ENCODE measurements at regions not wholly inside any gene's neighbourhood (a gene's known extent, or its start where the extent isn't known, plus 50 kb on each side); places are given as distances from the start of the nearest gene placed in this dataset.
"Not testable (repeated sequence)": the region's sequence is repeated elsewhere in the genome, so short reads cannot be mapped to it uniquely, and the experiment has no call there.

DNA sequence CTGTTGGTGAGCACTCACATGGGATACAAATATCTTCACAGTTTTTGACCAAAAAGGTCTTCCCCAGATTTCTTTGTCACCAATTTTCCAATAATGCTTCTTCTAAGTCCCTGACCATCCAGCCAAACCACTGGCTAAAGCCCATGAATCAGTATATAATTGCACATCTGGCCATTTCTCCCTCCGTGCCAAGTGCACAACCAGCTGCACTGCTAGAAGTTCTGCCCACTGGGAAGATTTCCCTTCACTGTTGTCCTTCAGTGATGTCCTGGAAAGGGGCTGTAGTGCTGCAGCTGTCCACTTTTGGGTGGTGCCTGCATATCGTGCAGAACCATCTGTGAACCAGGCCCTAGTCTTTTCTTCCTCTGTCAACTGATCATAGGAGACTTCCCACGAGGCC lies 609.3 kb downstream of the XPNPEP1 start:
- not testable (repeated sequence) for H3K27me3 Mint-ChIP-seq; H3K27ac Mint-ChIP-seq; H3K9me3 Mint-ChIP-seq; H3K36me3 Mint-ChIP-seq (ENCODE audit: low read depth); H3K4me3 Mint-ChIP-seq; H3K4me1 Mint-ChIP-seq (ENCODE audit: low read depth)

DNA sequence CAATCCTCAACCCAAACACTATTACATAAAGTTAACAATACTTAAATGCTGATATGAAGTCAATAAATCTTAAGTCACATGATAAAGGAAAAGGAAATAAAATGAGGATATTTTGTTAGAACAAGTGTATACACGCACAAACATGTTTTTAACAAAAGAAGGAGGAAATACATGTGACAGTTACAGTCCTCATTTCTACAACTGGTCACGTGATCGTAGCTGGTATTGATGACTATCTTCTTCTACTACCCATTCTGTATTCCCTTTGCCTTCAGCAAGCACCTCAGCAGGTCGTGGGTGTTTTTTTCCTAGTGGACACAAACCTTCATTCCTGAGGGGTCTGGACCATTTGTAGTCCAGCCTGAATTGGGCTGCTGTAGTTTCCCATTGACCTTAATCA lies 610.8 kb downstream of the XPNPEP1 start:
- not testable (repeated sequence) for H3K36me3 Mint-ChIP-seq (ENCODE audit: low read depth); H3K27me3 Mint-ChIP-seq; H3K4me3 Mint-ChIP-seq; H3K9me3 Mint-ChIP-seq; H3K4me1 Mint-ChIP-seq (ENCODE audit: low read depth); H3K27ac Mint-ChIP-seq

DNA sequence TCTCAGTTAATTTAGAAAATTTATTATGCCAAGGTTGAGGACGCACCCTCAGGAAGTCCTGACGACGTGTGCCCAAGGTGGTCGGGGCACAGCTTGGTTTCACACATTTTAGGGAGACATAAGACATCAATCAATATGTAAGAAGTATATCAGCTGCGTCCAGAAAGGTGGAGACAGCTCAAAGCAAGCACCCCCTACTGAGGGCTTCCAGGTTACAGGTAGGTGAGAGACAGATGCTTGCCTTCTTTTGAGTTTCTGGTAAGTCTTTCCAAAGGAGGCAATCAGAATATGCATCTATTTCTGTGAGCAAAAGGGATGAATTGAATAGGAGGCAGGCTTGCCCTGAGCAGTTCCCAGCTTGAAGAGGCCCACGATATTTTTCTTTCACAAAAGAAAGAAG lies 614.3 kb downstream of the XPNPEP1 start:
- H3K4me1 Mint-ChIP-seq (ENCODE audit: low read depth): no peaks in the 10 kb centered on the region
- no peaks in the 10 kb centered on the region for H3K36me3 Mint-ChIP-seq (ENCODE audit: low read depth)
- no peaks in the 10 kb centered on the region for H3K9me3 Mint-ChIP-seq
- H3K4me3 Mint-ChIP-seq: no peak overlapping the region
- H3K27me3 Mint-ChIP-seq: no peaks in the 10 kb centered on the region
- H3K27ac Mint-ChIP-seq: no peak overlapping the region

DNA sequence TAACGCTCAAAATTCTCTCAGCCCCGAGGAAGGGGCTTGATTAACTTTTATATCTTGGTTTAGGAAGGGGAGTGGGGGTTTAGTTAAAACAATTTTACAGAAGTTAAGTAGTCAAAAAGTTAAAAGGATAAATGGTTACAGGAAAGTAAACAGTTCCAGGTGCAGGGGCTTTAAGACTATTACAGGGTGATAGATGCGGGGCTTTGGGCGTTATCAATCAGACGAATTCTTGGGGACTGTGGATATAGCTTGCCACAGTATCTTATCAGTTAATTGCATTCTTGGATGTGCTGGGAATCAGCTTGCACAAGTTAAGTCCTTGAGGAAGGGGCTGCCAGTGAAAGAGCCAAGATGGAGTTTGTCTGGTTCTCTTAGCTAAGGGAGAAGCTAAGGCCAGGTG lies 616.2 kb downstream of the XPNPEP1 start:
- H3K9me3 Mint-ChIP-seq; H3K27me3 Mint-ChIP-seq; H3K27ac Mint-ChIP-seq; H3K4me3 Mint-ChIP-seq; H3K4me1 Mint-ChIP-seq (ENCODE audit: low read depth); H3K36me3 Mint-ChIP-seq (ENCODE audit: low read depth): not testable (repeated sequence)

DNA sequence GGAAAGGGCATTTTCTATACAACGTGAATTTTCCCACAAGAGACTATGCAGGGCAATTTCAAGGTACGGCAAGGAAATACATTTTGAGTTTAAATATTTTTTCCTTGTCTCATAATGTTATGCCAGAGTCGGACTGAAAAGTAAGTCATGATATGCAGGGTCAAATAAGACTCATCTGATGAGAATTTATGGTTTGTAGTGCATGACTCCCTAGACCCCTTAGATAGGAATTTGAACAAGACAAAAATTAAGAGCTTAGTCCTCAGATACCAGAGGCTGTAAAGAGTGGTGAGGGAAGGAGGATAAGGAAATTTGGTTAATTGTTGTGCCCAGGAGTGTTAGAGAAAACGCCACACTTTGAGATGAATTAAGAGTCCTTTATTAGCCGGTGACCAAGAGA lies 616.6 kb downstream of the XPNPEP1 start:
- Mint-ChIP-seq H3K27ac (no peak overlapping the region), H3K4me3 (no peak overlapping the region), H3K4me1 (ENCODE audit: low read depth) (no peaks in the 10 kb centered on the region), H3K27me3 (no peaks in the 10 kb centered on the region), H3K9me3 (peaks cover 5% of the 10 kb centered on the region), H3K36me3 (ENCODE audit: low read depth) (no peaks in the 10 kb centered on the region)

DNA sequence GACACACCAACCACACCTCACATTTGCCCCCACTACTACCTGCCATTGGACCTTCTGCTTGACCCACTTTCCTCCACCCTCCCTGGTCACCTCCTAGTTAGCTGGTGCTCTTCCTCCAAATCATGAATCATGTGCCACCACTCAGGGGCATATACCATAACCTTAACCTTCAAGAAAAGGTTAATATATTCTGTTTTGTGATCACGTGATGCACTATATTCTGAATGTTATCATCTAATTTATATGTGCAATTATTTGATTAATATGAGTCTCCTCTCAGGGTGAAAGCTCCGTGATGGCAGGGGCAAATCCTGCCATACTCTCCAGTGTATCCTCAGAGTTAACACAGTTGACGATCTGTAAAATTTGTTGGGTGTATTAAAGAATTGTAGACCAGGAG lies 635.5 kb downstream of the XPNPEP1 start:
- Mint-ChIP-seq H3K4me3 (no peak overlapping the region), H3K9me3 (no peaks in the 10 kb centered on the region), H3K36me3 (ENCODE audit: low read depth) (no peaks in the 10 kb centered on the region), H3K27me3 (no peaks in the 10 kb centered on the region), H3K27ac (no peak overlapping the region), H3K4me1 (ENCODE audit: low read depth) (no peaks in the 10 kb centered on the region)

DNA sequence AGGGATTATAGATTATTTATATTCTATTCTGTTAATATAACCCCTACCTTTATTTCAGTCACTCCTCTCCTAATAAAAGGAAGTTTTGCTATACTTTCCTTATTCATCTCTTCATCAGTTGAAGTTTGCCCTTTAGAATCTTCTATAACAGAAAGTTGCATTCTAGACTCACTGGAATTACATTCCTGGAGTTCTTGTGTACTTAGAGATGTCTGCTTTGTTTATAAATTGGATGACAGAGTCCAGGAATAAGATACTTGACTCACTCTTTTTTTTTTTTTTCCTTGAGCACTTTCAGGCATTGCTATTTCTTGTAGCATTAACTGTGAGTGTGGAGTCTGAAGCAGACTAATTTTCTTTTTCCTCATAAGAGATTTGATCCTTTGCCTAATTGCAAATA lies 640.8 kb downstream of the XPNPEP1 start:
- Mint-ChIP-seq H3K36me3 (ENCODE audit: low read depth) (no peaks in the 10 kb centered on the region), H3K4me1 (ENCODE audit: low read depth) (no peaks in the 10 kb centered on the region), H3K9me3 (no peaks in the 10 kb centered on the region), H3K27me3 (no peaks in the 10 kb centered on the region), H3K4me3 (no peak overlapping the region), H3K27ac (no peak overlapping the region)

DNA sequence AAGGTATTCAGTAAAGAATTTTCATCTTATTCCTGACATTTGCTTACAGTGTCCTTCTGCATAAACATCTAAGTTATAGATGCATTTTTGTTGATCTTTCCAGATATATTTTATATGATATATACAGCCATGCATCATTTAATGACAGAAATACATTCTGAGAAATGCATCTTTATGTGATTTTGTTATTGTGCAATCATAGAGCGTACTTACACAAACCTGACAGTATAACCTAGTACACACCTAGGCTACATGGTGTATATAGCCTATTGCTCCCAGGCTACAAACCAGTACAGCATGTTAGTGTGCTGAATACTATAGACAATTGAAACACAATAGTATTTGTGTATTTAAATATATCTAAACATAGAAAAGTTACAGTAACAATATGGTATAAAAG lies 642.0 kb downstream of the XPNPEP1 start:
- Mint-ChIP-seq H3K36me3 (ENCODE audit: low read depth) (no peaks in the 10 kb centered on the region), H3K27ac (no peak overlapping the region), H3K27me3 (no peaks in the 10 kb centered on the region), H3K4me3 (no peak overlapping the region), H3K4me1 (ENCODE audit: low read depth) (no peaks in the 10 kb centered on the region), H3K9me3 (no peaks in the 10 kb centered on the region)

DNA sequence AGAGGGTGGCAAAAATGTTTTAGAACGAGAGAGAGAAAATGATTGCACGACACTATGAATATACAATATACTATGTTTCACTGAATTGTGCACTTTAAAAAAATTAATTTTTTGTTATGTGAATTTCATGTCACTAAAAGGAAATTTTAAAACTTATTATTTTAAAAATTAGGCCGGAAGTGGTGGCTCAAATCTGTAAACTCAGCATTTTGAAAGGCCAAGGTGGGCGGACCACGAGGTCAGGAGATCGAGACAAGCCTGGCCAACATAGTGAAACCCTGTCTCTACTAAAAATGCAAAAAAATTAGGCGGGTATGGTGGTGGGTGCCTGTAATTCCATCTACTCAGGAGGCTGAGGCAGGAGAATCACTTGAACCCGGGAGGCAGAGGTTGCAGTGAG lies 642.5 kb downstream of the XPNPEP1 start:
- H3K27me3 Mint-ChIP-seq: no peaks in the 10 kb centered on the region
- no peak overlapping the region for H3K4me3 Mint-ChIP-seq
- no peaks in the 10 kb centered on the region for H3K9me3 Mint-ChIP-seq
- H3K4me1 Mint-ChIP-seq (ENCODE audit: low read depth): no peaks in the 10 kb centered on the region
- no peak overlapping the region for H3K27ac Mint-ChIP-seq
- no peaks in the 10 kb centered on the region for H3K36me3 Mint-ChIP-seq (ENCODE audit: low read depth)

DNA sequence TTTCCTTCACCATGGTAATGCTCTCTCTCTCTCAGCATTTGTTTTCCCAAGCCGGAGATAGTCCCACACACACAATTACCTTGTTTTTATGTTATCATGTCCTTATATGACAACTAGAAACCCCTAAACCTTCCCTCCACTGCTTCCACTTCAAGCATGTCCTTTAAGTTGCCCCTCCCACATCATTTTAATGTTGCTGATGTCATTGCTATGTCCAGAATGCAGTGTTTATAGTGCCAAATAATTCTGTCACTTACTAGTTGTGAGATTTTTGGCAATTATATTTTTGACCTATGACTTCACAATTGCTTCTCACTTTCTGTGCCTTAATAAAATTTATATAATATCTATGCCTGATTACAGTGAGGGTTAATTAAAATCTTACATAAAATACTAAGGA lies 645.9 kb downstream of the XPNPEP1 start:
- H3K27me3 Mint-ChIP-seq: no peaks in the 10 kb centered on the region
- no peak overlapping the region for H3K27ac Mint-ChIP-seq
- no peaks in the 10 kb centered on the region for H3K4me1 Mint-ChIP-seq (ENCODE audit: low read depth)
- H3K36me3 Mint-ChIP-seq (ENCODE audit: low read depth): no peaks in the 10 kb centered on the region
- no peak overlapping the region for H3K4me3 Mint-ChIP-seq
- no peaks in the 10 kb centered on the region for H3K9me3 Mint-ChIP-seq

DNA sequence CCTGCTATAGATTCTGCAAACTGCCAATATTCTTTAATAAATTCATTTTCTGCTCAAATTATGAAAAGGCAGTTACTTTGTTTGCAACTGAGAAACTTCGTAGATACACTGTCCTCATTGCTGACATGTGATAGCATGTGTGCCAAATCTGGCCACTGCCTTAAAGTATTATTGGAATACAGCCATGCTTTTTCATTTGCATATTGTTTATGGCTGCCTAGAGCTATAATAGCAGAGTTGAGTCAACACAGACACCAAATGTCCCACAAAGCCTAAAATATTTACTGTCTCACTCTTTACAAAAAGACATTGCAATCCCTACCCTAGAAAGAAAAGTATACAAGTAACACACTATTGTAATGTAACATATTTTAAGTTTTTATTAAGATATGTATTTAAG lies 647.4 kb downstream of the XPNPEP1 start:
- no peaks in the 10 kb centered on the region for H3K36me3 Mint-ChIP-seq (ENCODE audit: low read depth)
- no peaks in the 10 kb centered on the region for H3K4me1 Mint-ChIP-seq (ENCODE audit: low read depth)
- no peak overlapping the region for H3K4me3 Mint-ChIP-seq
- H3K9me3 Mint-ChIP-seq: no peaks in the 10 kb centered on the region
- no peaks in the 10 kb centered on the region for H3K27me3 Mint-ChIP-seq
- no peak overlapping the region for H3K27ac Mint-ChIP-seq

DNA sequence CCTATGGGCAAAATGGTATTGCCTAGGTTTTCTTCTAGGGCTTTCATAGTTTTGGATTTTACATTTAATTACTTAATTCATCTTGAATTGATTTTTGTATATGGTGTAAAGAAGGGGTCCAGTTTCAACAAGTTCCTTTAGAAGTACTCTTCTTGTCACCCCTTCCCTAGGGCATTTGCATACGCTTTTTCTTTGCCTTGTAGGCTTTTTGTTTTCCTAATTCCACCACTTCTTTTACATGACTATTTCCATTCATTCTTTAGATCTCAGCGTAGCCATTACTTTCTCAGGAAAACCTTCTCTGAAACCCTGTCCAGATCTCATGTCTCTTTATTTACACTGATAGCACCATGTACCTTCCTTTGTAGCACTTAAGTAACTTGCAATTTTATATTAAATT lies 648.6 kb downstream of the XPNPEP1 start:
- no peaks in the 10 kb centered on the region for H3K27me3 Mint-ChIP-seq
- H3K4me1 Mint-ChIP-seq (ENCODE audit: low read depth): no peaks in the 10 kb centered on the region
- H3K36me3 Mint-ChIP-seq (ENCODE audit: low read depth): no peaks in the 10 kb centered on the region
- H3K27ac Mint-ChIP-seq: no peak overlapping the region
- no peak overlapping the region for H3K4me3 Mint-ChIP-seq
- no peaks in the 10 kb centered on the region for H3K9me3 Mint-ChIP-seq

DNA sequence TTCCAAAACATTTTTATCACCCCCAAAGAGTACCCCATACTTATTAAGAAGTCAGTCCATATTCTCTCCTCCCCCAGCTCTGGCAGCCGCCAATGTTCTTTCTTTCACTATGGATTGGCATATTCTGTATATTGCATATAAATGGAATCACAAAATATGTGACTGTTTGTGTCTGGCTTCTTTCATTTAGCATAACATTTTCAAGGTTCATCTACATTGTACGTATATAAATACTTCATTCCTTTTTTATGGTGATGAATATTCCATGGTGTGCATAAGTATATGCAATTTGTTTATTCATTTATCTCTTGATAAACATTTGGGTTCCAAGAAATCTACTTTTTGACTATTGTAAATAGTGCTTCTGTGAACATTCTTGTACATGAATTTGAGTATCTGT lies 653.1 kb downstream of the XPNPEP1 start:
- Mint-ChIP-seq H3K36me3 (ENCODE audit: low read depth) (no peaks in the 10 kb centered on the region), H3K9me3 (peaks cover 6% of the 10 kb centered on the region), H3K4me3 (no peak overlapping the region), H3K4me1 (ENCODE audit: low read depth) (no peaks in the 10 kb centered on the region), H3K27me3 (no peaks in the 10 kb centered on the region), H3K27ac (no peak overlapping the region)

DNA sequence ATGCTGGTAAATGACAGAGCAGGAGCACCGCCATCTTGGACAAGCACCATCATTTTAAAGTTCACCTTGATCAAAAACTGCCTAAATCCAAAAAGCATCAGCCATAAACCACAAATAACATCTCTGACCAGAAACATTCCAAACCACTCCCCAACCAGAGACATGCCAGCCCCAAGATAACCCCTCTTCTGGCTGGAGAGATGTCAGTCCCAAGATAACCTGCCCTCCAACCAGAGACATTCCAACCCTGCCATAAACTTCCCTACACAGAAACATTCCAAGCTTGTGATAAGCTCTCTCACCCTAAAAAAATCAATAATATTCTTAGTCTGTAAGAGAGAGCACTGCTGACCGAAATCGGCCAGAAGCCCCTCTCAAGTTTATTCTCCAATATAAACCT lies 659.3 kb downstream of the XPNPEP1 start:
- Mint-ChIP-seq H3K27me3 (no peaks in the 10 kb centered on the region), H3K4me1 (ENCODE audit: low read depth) (no peaks in the 10 kb centered on the region), H3K9me3 (peaks cover 6% of the 10 kb centered on the region), H3K27ac (no peak overlapping the region), H3K36me3 (ENCODE audit: low read depth) (no peaks in the 10 kb centered on the region), H3K4me3 (no peak overlapping the region)

DNA sequence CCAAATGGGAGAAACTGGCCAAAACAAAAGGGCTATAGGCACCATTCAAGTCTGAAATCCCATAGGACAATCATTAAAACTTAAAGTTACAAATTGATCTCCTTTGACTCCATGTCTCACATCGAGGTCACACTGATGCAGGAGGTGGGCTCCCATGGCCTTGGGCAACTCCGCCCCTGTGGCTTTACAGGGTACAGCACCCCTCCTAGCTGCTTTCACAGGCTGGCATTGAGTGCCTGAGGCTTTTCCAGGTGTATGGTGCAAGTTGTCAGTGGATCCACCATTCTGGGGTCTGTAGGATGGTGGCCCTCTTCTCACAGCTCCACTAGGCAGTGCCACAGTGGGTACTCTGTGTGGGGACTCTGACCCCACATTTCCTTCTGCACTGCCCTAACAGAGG lies 662.1 kb downstream of the XPNPEP1 start:
- Mint-ChIP-seq H3K27ac (no peak overlapping the region), H3K36me3 (ENCODE audit: low read depth) (no peaks in the 10 kb centered on the region), H3K27me3 (no peaks in the 10 kb centered on the region), H3K4me1 (ENCODE audit: low read depth) (no peaks in the 10 kb centered on the region), H3K9me3 (no peaks in the 10 kb centered on the region), H3K4me3 (no peak overlapping the region)

DNA sequence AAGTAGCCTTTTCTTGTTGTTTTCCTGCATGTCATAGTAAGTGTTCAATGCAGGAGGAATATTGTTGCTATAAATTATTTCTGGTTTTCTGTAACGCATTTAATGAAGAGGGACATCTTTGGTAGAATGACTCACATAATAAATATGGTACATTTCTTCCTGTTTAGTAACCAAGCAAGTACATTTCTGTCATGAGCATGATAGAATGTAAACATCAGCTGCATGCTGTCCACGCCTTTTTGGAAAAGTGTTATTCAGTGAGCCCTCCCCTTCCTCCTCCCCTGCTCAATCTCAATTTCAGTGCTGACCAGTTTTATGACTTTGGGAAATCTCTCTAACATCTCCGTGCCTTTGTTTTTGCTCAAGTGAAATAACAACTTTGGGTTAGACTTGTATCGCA lies 664.0 kb downstream of the XPNPEP1 start:
- Mint-ChIP-seq H3K9me3 (no peaks in the 10 kb centered on the region), H3K4me3 (no peak overlapping the region), H3K27ac (no peak overlapping the region)

DNA sequence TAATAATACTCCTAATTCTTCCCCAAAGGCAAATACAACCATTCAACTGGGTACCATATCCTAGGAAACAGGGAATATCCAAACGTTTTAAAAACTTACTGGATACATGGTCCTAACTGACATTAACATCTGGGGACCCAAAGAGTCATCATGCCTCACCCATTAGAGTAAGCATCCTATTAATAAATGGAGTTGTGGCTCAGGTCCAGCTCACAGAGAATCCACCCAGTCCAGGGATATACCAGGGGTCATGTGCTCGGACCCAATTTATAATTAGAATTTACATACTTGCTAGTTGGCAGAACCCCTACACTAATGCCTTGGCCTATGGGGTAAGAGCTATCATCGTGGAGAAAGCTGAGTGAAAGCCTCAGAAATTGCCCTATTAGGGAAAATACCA lies 670.0 kb downstream of the XPNPEP1 start:
- H3K27me3 Mint-ChIP-seq: no peaks in the 10 kb centered on the region
- H3K27ac Mint-ChIP-seq: no peak overlapping the region
- H3K4me3 Mint-ChIP-seq: no peak overlapping the region
- no peaks in the 10 kb centered on the region for H3K4me1 Mint-ChIP-seq (ENCODE audit: low read depth)
- peaks cover 6% of the 10 kb centered on the region for H3K9me3 Mint-ChIP-seq
- no peaks in the 10 kb centered on the region for H3K36me3 Mint-ChIP-seq (ENCODE audit: low read depth)

More for the DNA sequence above, 664.0 kb downstream of the XPNPEP1 start:
- H3K36me3 Mint-ChIP-seq (ENCODE audit: low read depth): no peaks in the 10 kb centered on the region
- no peaks in the 10 kb centered on the region for H3K4me1 Mint-ChIP-seq (ENCODE audit: low read depth)
- H3K27me3 Mint-ChIP-seq: no peaks in the 10 kb centered on the region
